Duodenal mucosa (tissue), 2 donors: ENCODE measurements at regions not wholly inside any gene's neighbourhood (a gene's known extent, or its start where the extent isn't known, plus 50 kb on each side); places are given as distances from the start of the nearest gene placed in this dataset.

Source experiments
- H3K27ac ChIP-seq: one replicate; pipeline ENCODE4 v1.7.0; 2013; ENCODE audit warnings: low read depth, low read length
- H3K27me3 ChIP-seq, 2 donors: one replicate each; pipeline ENCODE4 v1.7.0; 2013; ENCODE audit warnings: low read length in 2 of 2, control low read depth in 1 of 2; ENCODE audit not compliant: insufficient read depth in 2 of 2, control insufficient read depth in 1 of 2
- H3K36me3 ChIP-seq, 2 donors: one replicate each; pipeline ENCODE4 v1.7.0; 2013; ENCODE audit warnings: low read length in 2 of 2, control low read depth in 1 of 2; ENCODE audit not compliant: insufficient read depth in 2 of 2, control insufficient read depth in 1 of 2
- H3K4me1 ChIP-seq, 2 donors: one replicate each; pipeline ENCODE4 v1.7.0; 2013; ENCODE audit warnings: low read length in 2 of 2, control low read depth in 1 of 2; ENCODE audit not compliant: insufficient read depth in 2 of 2, control insufficient read depth in 1 of 2
- H3K4me3 ChIP-seq, 2 donors: one replicate each; pipeline ENCODE4 v1.7.0; 2013; ENCODE audit warnings: low read length in 2 of 2, low read depth in 1 of 2
- H3K9ac ChIP-seq, 2 donors: one replicate each; pipeline ENCODE4 v1.7.0; 2013; ENCODE audit warnings: low read length in 2 of 2, low read depth in 1 of 2
- H3K9me3 ChIP-seq, 2 donors: one replicate each; pipeline ENCODE4 v1.7.0; 2013; ENCODE audit warnings: low read length in 2 of 2, control low read depth in 1 of 2; ENCODE audit not compliant: control insufficient read depth in 1 of 2

DNA sequence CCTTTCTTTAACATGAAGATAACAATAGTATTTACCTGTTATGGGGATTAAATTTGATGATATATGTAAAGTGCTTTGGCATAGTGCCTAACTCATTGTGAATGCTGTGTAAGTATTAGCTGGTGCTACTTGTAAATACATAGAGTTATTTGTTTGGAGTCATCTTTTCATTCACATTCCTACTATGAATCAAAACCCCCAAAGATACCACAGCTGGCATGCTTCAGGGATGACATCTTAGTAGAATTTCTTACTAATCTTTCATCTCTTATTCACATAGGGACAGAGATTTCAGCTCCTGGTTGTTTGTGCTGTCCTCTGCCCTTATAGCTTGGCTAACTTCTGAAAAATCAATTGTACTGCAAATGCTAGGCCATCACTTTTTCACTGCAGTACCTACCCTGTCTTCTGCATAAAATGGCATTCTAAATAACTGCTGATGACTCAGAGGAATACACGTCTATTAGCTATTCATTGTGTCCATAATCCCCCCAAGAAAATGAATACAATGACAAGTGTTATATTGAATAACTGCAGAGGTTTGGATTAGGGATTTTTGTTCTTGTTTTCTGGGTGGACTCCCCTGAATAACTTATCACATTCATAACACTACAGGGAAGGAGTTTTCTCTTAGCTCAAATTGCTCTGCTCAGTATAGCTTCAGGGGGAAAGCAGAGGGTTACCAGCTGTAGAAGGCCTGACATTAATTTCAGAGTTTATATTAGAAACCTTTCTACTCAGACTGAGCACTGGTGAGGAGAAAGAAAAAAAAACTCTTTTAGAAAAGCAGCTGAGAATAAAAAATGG, 192.2 kb upstream of the C9orf72 start:
- Histone ChIP-seq H3K27ac (no peak overlapping the region), H3K36me3 (no peaks in the 10 kb centered on the region), H3K9ac (no peak overlapping the region), H3K27me3 (no peaks in the 10 kb centered on the region), H3K4me3 (no peak overlapping the region), H3K4me1 (no peaks in the 10 kb centered on the region), H3K9me3 (no peaks in the 10 kb centered on the region)

DNA sequence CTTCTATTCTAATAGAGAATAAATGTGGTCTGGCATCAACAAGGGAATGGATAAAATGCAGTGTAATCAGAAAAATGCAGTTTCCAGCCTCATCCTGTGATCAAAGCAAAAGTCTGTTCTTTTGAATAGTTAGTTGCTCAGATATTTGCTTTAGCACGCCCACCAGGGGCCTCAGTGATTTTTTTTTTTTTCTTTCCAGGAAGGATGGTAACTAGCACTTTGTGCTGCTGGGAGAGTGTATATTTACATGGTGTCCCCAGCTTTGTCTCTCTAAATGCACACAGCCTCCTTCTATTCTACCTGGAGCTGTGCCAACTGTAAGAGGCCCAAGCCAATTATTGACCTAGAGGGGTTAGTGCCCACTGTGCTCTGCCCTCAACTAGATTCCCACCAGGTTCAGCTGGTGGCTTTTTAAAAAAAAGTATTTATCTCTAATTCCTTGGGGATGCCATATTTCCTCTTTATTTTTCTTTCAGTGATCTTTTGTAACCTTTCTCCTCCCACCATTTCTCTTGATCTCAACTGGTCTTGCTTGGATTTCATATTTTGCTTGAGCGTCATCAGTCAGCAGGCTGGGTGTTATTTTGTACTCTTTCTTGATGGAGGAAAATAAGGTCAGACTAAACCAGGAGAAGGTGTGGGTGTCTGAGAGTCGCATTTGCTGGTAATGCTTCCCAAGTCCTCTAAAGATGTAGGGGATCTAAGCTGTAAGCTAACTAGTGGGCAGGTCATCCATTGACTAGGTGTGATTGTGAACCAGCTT, 193.0 kb upstream of the C9orf72 start:
- Histone ChIP-seq H3K27ac (no peak overlapping the region), H3K9ac (no peak overlapping the region), H3K27me3 (no peaks in the 10 kb centered on the region), H3K36me3 (no peaks in the 10 kb centered on the region), H3K9me3 (no peaks in the 10 kb centered on the region), H3K4me3 (no peak overlapping the region), H3K4me1 (no peaks in the 10 kb centered on the region)

DNA sequence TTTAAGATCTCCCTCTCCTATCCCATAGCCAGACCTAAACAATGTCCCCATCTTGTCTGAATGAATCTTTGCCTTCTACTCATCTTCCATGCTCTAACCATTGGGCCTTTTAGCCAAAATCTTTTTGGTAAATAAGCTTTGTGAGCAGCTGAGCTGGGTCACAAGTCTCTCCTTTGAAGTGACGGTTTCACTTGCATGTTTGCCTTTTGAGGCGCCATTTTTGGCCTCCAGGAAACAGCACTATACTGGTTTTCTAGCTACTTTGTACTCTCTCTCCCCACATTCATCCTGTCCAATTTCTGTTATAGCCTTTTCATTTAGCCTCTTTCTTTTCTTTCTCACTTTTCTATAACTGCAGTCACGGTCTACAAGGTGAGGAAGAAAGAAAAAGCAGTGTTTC, 195.5 kb upstream of the C9orf72 start:
- Histone ChIP-seq H3K9me3 (no peaks in the 10 kb centered on the region), H3K4me1 (no peaks in the 10 kb centered on the region), H3K4me3 (no peak overlapping the region), H3K27me3 (no peaks in the 10 kb centered on the region), H3K36me3 (no peaks in the 10 kb centered on the region), H3K27ac (no peak overlapping the region), H3K9ac (no peak overlapping the region)

DNA sequence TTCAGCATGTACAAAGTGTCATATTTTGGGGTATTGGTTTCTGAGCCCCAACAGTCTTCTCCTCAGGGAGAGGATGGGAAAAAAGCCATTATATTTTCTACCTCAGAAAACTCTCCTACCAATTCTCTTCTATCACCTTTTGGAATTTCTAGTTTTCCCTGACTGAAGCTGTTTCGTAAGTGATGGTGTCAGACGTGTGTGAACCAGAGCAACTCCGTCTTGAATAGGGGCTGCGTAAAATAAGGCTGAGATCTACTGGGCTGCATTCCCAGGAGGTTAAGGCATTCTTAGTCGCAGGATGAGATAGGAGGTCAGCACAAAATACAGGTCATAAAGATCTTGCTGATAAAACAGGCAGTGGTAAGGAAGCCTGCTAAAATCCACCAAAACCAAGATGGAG, 197.3 kb upstream of the C9orf72 start:
- no peaks in the 10 kb centered on the region for H3K36me3 ChIP-seq
- no peaks in the 10 kb centered on the region for H3K4me1 ChIP-seq
- H3K9ac ChIP-seq: no peak overlapping the region
- H3K27ac ChIP-seq: no peak overlapping the region
- no peaks in the 10 kb centered on the region for H3K27me3 ChIP-seq
- no peaks in the 10 kb centered on the region for H3K9me3 ChIP-seq
- no peak overlapping the region for H3K4me3 ChIP-seq

DNA sequence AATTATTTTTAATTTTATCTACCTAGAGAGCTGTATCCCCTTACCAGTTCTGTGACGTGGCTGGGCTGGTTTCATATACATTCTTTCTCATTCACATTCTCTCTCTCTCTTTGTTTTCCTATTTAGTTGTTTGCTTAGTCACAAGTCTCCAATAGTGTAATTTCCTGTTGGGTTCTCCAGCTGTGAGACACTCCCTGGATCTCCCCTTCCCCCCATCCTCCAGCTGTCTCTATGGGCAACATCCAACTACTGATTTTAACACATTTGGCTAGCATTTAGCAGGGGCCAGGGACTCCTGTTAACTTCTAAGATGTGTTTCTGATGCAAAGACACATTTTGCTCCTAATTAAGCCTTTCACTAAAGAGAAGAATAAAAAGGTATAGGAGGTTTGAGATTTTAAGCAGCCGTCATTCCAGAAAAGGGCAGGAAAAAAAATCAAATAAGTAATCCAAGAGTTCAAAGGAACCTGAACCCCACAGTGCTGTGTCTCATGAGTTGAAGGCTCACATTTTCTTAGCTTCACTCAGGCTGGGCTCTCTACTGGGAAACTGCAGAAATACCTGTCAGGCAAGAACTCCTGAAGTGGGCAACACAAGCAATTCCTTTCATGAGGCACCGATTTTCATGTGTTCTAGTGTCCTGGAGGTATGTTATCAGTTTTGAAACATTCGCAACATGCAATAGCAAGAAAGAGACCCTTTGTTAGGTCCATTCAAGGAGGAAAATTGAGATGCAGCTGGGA, 198.7 kb upstream of the C9orf72 start:
- Histone ChIP-seq H3K9ac (no peak overlapping the region), H3K27me3 (no peaks in the 10 kb centered on the region), H3K4me3 (no peak overlapping the region), H3K4me1 (no peaks in the 10 kb centered on the region), H3K36me3 (no peaks in the 10 kb centered on the region), H3K27ac (no peak overlapping the region), H3K9me3 (no peaks in the 10 kb centered on the region)

DNA sequence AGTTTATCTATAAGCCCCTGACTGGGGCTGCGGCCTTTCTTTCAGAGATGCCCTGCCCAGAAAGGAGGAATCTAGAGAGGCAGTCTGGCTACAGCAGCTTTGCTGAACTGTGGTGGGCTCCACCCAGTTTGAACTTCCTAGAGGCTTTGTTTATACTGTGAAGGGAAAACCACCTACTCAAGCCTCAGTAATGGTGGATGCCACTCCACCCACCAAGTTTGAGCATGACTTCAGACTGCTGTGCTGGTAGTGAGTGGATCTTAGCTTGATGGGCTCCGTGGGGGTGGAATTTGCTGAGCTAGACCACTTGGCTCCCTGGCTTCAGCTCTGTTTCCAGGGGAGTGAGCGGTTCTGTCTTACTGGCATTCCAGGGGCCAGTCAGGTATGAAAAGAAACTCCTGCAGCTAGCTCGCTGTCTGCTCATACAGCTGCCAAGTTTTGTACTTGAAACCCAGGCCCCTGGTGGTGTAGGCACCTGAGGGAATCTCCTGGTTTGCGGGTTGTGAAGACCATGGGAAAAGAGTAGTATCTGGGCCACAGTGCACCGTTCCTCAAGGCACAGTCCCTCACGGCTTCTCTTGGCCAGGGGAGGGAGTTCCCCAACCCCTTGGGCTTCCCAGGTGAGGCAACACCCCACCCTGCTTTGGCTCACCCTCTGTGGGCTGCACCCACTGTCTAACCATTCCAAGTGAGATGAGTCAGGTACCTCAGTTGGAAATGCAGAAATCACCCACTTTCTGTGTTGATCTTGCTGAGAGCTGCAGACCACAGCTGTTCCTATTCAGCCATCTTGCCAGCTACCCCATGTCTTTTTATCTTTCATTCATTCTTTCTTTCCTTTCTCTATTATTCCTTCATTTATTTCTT, 211.8 kb upstream of the C9orf72 start:
- no peaks in the 10 kb centered on the region for H3K4me1 ChIP-seq
- no peaks in the 10 kb centered on the region for H3K27me3 ChIP-seq
- H3K27ac ChIP-seq: no peak overlapping the region
- no peaks in the 10 kb centered on the region for H3K36me3 ChIP-seq
- no peak overlapping the region for H3K4me3 ChIP-seq
- no peaks in the 10 kb centered on the region for H3K9me3 ChIP-seq
- no peak overlapping the region for H3K9ac ChIP-seq

DNA sequence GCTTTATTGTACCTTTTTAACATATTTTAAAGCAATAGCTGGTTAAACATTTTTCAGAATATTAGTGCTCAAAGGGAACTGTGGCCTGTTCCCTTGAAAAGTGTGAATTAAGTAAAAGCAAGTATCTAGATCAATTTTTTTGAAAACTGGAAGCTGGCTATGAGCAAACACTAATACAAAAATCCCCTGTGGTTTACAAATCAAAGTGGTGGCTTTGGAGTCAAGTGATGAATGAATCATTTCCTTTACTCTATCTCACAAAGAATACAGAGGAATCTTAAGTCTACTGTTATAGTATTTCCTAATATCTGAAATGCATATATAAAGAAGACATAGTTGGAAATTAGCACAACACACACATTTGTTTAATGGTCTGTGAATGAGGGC, 212.4 kb upstream of the C9orf72 start:
- Histone ChIP-seq H3K4me1 (no peaks in the 10 kb centered on the region), H3K27me3 (no peaks in the 10 kb centered on the region)

DNA sequence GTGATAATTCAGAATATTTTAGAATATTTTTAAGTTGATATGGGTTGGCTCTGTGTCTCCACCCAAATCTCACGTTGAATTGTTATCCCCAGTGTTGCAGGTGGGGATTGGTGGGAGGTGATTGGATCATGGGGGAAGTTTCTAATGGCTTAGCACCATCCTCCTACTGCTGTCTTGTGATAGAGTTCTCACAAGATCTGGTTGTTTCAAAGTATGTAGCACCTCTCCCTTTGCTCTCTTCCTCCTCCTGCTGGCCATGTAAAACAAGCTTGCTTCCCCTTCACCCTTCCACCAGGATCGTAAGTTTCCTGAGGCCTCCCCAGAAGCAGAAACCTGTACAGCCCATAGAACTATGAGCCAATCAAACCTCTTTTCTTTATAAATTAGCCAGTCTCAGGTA, 214.6 kb upstream of the C9orf72 start:
- H3K36me3 ChIP-seq: no peaks in the 10 kb centered on the region
- no peaks in the 10 kb centered on the region for H3K27me3 ChIP-seq
- no peak overlapping the region for H3K9ac ChIP-seq
- H3K27ac ChIP-seq: no peak overlapping the region
- H3K9me3 ChIP-seq: no peaks in the 10 kb centered on the region
- H3K4me1 ChIP-seq: no peaks in the 10 kb centered on the region
- H3K4me3 ChIP-seq: no peak overlapping the region

More for the DNA sequence above, 212.4 kb upstream of the C9orf72 start:
- no peaks in the 10 kb centered on the region for H3K36me3 ChIP-seq
- no peak overlapping the region for H3K9ac ChIP-seq
- no peaks in the 10 kb centered on the region for H3K9me3 ChIP-seq
- no peak overlapping the region for H3K4me3 ChIP-seq
- no peak overlapping the region for H3K27ac ChIP-seq

DNA sequence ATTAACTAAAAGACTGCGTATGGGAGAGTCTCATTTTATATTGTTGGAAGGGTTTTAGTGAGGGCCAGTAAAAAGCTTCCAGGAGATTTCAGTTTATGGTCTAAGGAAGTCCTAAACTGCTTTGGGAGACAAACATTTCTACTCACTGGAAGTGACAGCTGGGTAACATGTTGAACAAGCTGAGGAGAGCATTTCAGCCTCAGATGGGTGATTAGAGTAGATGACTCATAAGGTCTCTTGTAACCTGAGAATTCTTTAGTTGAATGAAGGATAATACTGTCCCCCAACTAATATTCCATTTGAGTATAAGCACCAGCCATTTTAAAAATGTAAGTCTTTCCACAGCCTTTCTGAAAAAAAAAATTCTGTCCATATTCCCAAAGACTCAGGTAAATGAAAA, 218.0 kb upstream of the C9orf72 start:
- Histone ChIP-seq H3K4me1 (no peaks in the 10 kb centered on the region), H3K36me3 (no peaks in the 10 kb centered on the region), H3K4me3 (no peak overlapping the region), H3K27ac (no peak overlapping the region), H3K9ac (no peak overlapping the region), H3K27me3 (no peaks in the 10 kb centered on the region), H3K9me3 (no peaks in the 10 kb centered on the region)
